HG03025 (cell line): ENCODE measurements at regions not wholly inside any gene's neighbourhood (a gene's known extent, or its start where the extent isn't known, plus 50 kb on each side); places are given as distances from the start of the nearest gene placed in this dataset.

Experiments used
- ATAC-seq: cut with Tn5 transposase; IDR thresholded peaks from one replicate; pipeline ENCODE4 v1.9.1; 2021; ENCODE audit warnings: mild to moderate bottlenecking, moderate library complexity; ENCODE audit not compliant: unreplicated experiment, low FRiP score

GRCh38 chr20:39574061-39574460 is 611.9 kb downstream of the DHX35 start:
- ATAC-seq: no peak

DNA sequence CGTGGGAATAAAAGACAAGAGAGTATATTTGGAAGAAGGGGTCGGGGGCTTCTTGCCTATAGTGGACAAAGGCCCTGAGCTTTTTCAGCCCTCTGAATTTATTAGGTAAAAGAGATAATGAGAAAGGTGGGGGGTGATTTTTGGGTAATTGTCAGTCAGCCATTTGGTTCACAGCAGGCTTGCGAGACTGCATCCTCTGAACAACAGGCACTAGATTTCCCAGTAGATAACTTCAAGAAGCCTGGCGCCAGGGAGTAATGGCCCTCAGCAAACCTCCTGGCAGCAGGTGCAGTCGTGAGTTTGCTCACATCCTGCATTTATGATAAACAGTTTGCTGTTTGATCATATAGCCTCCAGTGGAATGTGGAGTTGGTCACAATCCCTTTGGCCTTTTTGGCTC is 609.0 kb downstream of the DHX35 start:
- no peak for ATAC-seq

- ATAC-seq: no peak
Observed at GRCh38 chr20:39568109-39568508, 606.0 kb downstream of the DHX35 start.

DNA sequence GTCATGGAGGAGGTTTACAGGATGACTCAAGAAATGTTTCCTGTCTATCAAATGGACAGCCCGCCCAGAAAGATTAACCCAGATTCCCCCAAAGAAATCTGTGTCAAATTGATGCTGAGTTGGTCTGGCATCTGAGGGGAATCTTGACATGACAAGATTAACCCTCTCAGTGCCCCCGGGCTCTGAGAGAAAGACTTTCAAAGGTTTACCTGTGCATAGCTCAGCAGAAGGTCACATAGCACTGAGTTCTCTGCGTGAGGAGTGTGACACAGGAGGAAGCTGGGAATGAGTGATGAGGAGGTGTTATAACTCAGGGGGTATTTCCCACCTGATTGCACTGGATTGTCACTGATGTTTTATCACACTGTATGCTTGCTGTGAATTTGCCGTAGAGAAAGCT is 601.2 kb downstream of the DHX35 start:
- no peak for ATAC-seq

- ATAC-seq: no peak
Observed at GRCh38 chr20:39554341-39554740, 592.2 kb downstream of the DHX35 start.

- no peak for ATAC-seq
Observed at GRCh38 chr20:39553120-39553519, 591.0 kb downstream of the DHX35 start.

GRCh38 chr20:39549733-39550132 is 587.6 kb downstream of the DHX35 start:
- ATAC-seq: no peak

DNA sequence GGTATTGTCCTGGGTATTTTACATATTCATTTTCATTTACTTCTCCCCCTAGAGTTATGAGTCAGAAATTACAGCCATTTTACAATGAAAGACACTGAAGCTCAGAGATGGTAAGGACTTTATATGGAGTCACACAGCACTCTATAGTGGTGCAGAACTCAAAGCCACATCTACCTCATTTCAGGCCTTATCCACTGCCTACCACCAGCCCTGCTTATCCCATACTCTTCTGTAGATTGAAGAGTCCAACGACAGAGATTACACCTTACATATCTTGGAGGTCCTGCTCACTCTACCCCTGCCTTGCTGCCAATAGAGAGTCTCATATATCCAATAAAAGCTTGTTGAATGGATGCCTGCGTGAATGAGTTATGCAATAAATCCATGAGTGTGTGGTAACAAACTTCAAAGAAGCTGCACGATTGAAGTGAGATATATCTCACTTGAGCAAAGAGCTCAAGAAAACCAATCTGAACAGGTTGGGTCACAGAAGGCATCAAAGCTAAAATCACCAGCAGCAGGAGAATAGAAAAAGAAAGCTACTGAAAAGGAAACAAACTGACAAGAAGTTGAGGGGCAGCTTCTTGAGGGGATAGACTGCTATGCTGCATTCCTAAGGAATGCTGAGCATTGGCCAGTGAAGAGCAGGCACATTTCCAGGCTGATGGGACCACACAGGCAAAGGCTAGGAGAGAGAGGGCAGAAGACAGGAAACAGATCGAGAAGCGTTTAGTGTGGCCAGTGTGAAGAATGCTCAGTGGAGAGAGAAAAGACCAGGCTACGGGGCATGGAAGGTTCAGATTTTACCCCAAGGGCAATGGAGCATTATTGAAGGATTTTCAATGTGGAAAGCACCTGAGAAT is 585.6 kb downstream of the DHX35 start:
- ATAC-seq: no peak

DNA sequence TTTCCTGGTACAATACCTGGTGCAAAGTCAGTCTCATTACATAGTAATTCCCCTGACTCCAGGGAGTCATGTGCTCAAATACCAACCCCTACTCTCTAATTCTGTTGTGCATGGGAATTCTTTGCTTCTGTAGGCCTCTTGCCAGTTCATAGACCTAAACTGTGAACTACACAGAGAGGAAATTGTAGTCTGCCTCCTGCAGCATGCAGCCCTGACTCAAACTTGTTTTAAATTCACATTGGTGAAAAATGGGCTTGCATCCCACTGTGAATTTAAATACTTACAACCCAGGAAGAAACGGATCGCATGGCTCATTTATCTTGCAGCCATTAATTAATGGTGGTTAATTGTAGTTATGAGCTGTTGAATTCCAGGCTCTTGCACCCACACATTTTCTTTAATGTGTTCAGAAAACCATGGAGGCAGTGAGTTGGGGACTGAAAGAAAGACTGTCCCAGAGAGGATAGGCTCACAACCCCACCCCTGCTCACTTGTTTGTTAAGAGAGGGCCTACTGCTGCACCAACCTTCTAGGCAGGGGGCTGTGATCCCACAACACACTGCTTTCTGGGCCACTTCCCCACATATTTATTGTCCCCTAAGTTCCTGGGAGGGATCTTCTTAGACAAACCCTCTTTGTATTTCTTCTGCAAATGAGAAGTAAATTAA is 579.1 kb downstream of the DHX35 start:
- no peak for ATAC-seq

GRCh38 chr20:39538317-39538716 is 576.2 kb downstream of the DHX35 start:
- no peak for ATAC-seq

- ATAC-seq: no peak
Observed at GRCh38 chr20:39535301-39535700, 573.2 kb downstream of the DHX35 start.

GRCh38 chr20:39534846-39535245 is 572.7 kb downstream of the DHX35 start:
- ATAC-seq: no peak

DNA sequence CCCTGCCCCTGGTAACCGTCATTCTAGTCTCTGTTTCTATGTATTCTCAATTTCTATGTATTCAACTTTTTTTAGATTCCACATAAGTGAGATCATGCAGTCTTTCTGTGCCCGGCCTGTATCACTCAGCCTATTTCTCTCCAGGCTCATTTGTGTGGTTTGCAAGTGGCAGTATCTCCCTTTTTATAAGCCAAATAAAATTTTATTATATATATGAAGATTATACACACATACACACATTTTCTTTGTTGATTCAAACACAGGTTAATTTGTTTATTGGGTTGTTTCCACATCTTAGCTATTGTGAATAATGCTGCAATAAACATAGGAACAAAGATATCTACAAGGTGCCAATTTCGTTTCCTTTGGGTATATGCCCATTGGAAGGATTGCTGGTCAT is 571.7 kb downstream of the DHX35 start:
- no peak for ATAC-seq

DNA sequence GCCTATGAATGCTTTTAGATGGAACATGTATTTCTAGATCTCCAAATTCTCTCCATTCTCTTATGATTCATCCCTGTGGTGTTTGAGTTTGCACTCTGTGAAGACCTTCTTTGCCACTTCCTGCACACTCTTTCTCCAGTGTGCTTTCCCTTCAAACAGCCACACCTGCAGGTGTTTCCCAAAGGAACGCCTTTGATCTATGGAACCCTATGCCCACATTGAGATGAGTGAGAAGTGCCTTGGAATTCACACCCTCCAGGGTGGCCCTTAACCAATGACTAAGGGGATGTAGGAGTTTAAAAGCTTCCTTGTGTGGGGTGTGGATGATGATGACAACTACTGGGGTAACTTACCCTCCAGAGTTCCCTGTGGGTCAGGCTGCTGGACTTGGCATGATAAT is 570.1 kb downstream of the DHX35 start:
- no peak for ATAC-seq

DNA sequence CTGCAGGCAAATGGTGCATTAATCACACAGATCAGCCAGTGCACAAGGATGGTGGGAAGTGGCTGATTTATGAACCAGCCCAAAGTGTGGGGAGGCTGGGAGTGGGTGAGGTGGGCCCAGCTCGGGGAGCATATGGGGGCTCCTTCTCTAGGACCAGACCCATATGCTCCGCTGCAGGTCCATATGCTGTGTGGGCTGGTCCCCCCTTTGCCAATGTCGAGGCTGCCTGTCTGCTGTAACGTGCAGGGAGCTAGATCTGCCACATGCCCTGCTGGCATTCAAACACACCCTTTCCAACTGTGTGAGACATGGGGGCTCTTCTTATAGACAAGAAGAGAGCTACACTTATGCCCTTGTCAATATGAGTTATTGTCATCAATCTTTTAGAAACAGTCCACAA is 566.3 kb downstream of the DHX35 start:
- ATAC-seq: no peak

GRCh38 chr20:39524371-39524911 is 562.3 kb downstream of the DHX35 start:
- ATAC-seq: no peak

GRCh38 chr20:39523405-39523804 is 561.3 kb downstream of the DHX35 start:
- no peak for ATAC-seq

DNA sequence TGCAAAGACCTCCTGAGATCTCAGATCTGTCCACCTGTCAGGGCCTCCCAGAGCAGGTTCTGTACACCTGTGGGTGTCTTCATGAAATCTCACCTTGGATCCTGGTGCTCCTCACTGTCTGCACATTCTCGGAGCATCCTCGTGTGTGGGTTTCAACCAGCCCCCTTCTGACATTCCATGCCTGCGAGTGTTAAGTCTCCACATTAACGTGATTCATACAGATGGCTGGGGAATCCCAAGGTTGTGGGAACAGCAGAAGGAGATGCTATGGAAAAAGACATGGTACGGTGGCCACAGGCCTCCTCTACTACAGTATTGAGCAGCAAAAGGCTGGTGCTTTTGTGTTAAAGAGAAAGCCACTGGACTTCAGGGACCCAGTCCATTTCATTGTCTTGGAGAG is 556.5 kb downstream of the DHX35 start:
- ATAC-seq: no peak

DNA sequence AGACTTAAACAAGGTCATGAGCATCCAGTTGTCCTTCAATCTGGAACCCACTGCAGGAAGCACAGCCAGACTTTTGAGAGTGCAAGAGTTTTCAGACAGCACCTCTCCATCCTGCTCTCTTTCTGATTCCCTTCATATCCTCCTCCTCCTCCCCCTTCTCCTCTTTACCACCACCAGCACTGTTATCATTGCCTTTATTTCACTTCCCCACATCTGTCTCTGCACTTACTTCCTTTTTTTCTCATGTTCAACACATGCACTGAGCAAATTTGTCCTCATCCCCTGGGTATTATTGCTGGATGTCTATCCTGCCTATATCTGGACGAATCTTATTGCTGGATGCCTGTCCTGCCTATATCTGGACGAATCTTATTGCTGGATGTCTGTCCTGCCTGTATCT is 554.8 kb downstream of the DHX35 start:
- ATAC-seq: no peak

DNA sequence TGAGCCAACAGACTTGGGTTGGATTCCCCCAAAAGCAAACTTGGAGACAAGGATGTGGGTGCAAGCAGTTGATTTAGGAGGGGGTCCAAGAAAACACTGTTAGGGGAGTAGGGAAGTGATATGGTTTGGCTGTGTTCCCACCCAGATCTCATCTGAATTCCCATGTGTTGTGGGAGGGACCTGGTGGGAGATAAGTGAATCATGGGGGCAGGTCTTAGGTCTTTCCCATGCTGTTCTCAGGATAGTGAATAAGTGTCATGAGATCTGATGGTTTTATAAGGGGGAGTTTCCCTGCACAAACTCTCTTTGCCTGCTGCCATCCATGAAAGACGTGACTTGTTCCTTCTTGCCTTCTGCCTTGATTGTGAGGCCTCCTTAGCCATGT is 542.6 kb downstream of the DHX35 start:
- no peak for ATAC-seq

- no peak for ATAC-seq
Observed at GRCh38 chr20:39503902-39504709, 542.0 kb downstream of the DHX35 start.
